ENCODE measurements at regions not wholly inside any gene's neighbourhood (a gene's known extent, or its start where the extent isn't known, plus 50 kb on each side); places are given as distances from the start of the nearest gene placed in this dataset.

GRCh38 chr11:126147208-126148111 lies 64.0 kb downstream of the RPUSD4 start:
- no peak for TF ChIP-seq CTCF (conservative IDR thresholded peaks at IDR 0.05; ENCODE audit: low read depth, low read length)
- no peak for TF ChIP-seq EZH2 (IDR thresholded peaks at IDR 0.05; ENCODE audit: borderline replicate concordance, low read depth, low read length, poor library complexity, severe bottlenecking)

All from A673 (cell line).